OCI-LY7 (cell line): ENCODE measurements at regions not wholly inside any gene's neighbourhood (a gene's known extent, or its start where the extent isn't known, plus 50 kb on each side); places are given as distances from the start of the nearest gene placed in this dataset.

ENCODE experiments used
- CTCF ChIP-seq: fragments of 200-600 bp; sonication (generic); conservative IDR thresholded peaks from 2 replicates; pipeline ENCODE4 v1.5.1; 2014; ENCODE audit warnings: mild to moderate bottlenecking, antibody characterized with exemption, low read length, moderate library complexity, mixed read lengths
- EZH2phosphoT487 ChIP-seq: fragments of 200-600 bp; sonication (generic); IDR thresholded peaks from 2 replicates; pipeline ENCODE4 v1.6.1; 2018; ENCODE audit warnings: low read depth, borderline replicate concordance, mild to moderate bottlenecking, mixed run types, antibody characterized with exemption, low read length, moderate library complexity, mixed read lengths

GRCh38 chr17:70414300-70414699 is 245.0 kb downstream of the KCNJ2 start:
- TF ChIP-seq CTCF, result no peak
- TF ChIP-seq EZH2phosphoT487, result no peak
